Astrocyte of the hippocampus (primary cell): ENCODE measurements at regions not wholly inside any gene's neighbourhood (a gene's known extent, or its start where the extent isn't known, plus 50 kb on each side); places are given as distances from the start of the nearest gene placed in this dataset.

Experiments used
- DNase-seq: peaks from one replicate; pipeline ENCODE4 v3.0.0; 2011; ENCODE audit warnings: low read depth, low spot score

DNA sequence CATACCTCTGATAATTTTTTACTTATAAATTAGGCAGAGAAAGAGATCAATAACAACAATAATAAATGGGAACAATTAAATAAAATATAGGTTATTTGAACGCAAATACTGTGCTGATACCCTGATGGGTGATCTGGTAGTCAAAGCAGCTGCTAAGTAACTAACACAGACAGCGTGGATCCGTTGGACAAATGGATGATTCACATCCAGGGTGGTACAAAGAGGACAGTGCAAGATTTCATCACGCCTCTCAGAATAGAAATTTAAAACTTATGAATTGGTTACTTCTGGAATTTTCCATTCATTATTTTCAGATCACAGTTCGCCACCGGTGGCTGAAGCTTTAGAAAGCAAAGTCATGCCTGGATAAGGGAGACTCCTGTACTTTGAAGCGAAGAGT is 1066.0 kb upstream of the ADGRL3 start:
- DNase-seq, result no peak

DNA sequence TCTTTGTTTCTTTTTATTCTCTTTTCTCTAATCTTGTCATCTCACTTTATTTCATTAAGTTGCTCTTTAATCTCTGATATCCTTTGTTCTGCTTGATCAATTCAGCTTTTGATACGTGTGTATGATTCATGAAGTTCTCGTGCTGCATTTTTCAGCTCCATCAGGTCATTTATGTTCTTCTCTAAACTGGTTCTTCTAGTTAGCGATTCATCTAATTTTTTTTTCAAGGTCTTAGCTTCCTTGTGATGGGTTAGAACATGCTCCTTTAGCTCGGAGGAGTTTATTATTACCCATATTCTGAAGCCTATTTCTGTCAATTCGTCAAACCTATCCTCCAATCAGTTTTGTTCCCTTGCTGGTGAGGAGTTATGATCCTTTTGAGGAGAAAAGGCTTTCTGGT is 1045.0 kb upstream of the ADGRL3 start:
- DNase-seq, result no peak

DNA sequence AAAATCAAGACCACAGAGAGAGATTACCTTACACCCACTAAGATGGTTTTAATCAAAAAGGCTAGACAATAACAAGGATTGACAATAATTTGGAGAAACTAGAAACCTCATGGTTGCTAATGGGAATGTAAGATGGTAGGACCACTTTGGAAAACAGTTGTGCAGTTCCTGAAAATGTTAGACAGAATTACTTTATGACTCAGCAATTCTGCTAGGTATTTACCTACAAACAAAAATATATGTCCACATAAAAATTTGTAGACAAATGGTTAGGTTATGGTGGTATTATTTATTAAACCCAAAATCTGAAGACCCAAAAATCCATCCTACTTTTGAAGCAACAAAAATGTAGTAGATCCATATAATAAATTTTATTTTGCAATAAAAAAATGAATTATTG is 1027.0 kb upstream of the ADGRL3 start:
- DNase-seq, result no peak

GRCh38 chr4:60173718-60174117 is 1026.4 kb upstream of the ADGRL3 start:
- no peak for DNase-seq

DNA sequence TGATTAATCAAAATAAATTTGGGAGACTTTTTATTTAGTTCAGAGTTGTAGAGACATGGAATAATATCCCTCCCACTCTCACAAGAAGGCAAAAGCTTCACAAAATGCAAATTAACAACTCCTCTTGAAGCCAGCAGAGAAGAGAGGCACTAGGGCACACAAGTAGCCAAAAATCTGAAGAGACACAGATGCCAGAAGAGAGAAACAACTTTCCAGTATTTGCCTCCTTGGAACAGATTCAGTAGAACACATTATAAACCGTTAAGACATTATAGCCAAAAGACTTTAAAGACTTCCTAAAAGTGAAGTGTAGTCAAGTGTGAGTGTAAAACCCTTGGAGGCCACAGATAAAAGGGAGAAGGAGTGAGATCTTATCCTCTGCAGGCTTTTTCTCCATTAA is 1024.9 kb upstream of the ADGRL3 start:
- DNase-seq, result no peak

DNA sequence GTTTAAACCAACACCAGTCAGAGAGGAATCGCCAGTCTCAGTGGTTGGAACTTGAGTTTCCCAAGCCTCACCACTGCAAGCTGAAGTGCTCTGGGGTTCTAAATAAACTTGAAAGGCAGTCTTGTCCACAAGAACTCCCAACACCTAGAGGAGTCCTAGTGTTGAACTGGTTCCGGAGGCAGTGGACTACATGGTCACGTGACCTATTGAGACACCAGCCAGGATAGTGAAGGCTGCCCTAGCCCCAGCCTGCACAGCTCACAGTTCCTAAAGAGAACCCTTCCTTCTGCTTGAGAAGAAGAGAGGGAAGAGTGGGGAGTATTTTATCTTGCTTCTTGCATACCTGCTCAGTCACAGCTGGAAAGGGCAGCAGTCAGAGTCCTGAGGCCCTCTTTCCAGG is 1012.7 kb upstream of the ADGRL3 start:
- no peak for DNase-seq

DNA sequence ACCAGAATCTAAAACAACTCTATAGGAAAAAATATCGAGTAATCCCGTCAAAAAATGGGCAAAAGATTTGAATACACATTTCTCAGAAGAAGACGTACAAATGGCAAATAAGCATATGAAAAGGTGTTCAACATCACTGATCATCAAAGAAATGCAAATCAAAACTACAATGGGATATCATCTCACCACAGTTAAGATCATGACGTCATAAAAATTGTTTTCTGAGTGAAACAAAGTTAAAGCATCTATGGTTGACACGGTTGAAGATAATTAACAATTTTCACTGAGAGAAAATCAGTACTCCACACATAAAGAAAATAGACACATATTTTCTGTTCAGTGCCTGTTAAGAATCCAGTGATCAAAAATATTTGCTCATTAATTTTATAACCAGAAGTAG is 1010.8 kb upstream of the ADGRL3 start:
- no peak for DNase-seq

DNA sequence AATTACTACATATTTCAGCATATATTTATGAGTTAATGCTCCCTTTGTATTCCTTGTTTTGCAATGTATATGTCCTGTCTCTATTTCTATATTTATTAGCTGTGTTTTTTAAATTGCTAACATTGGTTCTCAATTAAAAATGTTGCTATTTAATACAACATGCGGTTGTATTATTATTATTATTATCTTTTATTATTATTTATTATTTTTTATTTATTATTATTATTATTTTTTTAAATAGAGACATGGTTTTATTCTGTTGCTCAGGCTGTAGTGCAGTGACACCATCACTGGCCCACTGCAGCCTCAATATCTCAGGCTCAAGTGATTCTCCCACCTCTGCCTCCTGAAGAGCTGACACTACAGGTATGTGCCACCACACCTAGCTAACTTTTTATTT is 1005.9 kb upstream of the ADGRL3 start:
- no peak for DNase-seq

- no peak for DNase-seq
Observed at GRCh38 chr4:60195256-60195655, 1004.9 kb upstream of the ADGRL3 start.

DNA sequence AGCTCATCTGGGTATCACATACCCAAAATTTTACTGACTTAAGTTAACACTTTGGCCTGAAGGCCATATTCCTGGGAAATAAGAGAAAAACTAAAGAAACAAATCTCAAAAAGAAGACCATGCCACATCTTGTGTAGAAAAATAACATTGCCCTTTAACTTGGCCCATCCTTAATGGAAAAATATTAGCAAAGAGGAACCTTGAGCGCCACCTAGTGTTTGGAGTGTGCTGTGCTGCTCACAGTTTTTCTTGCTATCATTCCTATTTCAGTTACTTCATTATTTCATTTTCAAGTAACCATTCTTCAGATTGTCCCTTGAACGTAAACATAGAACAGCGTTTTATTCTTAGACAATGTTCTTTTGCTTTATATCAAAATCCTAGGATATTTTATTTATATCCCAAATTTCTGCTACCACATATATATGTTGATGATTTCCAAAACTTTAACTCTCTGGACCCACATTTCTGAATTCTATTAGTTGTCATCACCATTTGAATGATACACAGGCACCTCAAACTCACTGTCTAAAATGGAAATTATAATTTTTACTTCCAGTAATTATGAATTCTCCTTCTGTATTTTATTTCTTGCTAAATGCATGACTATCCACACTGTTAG is 999.0 kb upstream of the ADGRL3 start:
- peak; percentile 74 for DNase-seq

- no peak for DNase-seq
Observed at GRCh38 chr4:60209588-60209987, 990.5 kb upstream of the ADGRL3 start.

DNA sequence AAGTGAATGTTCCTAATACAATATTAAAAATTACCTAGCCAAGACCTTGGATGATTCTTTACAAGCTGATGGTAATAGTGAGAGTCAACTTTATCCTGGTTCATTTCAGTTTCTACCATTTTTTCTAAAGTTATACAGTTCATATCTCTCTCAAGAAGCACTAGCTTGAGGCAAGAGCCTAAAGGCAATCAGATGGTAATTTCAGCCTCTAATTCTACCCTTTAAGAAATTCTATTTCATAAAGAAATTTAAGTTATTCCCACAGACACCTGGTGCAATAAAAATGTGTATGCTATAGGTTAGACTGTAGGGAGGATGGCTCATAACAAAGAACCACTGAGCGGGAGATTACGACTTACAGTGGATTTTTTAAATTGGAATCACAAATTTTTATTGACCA is 984.2 kb upstream of the ADGRL3 start:
- DNase-seq, result no peak

GRCh38 chr4:60216752-60217151 is 983.4 kb upstream of the ADGRL3 start:
- peak; percentile 2 for DNase-seq

DNA sequence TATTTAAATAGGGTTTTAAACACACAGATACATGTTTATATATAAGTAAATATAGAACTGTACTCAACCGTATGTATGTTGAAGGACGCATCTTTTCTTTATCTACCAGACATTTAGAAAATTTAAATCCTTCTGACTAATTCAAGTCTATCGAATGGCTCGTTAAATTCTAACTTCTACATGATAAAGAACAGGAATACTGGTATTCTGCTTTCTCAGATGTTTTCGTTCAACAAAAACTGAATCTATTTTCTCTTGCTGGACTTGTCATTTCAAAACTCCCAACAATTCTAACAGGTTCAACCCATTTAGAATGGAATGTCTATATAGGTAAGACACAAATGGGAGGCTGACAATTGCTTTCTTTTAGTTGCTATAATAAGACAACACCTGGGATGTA is 978.3 kb upstream of the ADGRL3 start:
- no peak for DNase-seq

DNA sequence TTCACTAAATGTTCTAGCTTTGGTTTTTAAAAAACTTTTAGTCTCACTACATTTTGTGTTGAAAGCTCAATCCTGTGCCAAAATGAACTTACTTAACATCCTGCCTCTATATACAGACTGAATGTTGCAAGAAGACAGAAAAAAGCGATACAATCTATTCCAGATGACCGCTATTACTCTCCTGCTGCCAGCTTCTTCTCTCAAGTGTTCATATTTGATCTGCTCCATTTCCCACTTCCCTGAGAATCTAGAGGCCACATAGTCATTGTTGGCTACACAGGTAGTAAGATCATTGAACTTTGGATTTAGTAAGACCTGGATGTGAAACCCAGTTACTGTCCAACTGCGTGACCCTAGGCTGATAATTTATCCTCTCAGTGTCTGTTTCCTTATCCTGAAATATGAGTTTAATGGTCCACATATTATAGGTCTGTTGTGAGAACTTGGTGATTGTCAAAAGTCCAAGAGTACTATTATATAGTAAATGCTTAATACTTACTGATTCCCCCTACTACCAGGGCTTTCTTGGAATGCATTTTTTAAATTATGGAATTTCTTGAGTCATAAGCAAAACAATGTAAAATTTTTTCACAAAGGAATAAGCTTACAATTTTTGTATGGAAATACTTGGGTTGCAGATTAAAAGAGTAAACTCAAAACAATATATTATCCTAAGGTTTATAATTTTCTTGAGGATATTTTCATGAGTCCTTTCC is 976.8 kb upstream of the ADGRL3 start:
- DNase-seq, result no peak

GRCh38 chr4:60241866-60242265 is 958.3 kb upstream of the ADGRL3 start:
- DNase-seq, result no peak

DNA sequence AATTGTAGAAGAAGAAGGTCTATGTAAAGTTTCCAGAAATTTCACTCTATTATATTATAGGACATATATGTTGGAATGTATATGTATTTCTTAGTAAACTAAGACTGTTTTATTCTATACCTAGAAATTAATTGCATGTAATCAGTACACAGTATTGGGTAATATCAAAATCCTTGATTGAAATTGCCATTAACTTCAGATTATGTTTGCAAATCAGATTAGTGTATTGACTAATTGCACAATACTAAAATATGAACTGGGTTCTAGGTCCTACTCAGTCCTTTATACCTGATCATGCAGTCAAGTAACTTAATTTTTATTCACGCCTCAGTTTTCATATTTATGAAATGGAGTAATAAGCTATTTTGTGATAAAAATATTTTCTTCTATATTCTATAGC is 950.3 kb upstream of the ADGRL3 start:
- no peak for DNase-seq

- no peak for DNase-seq
Observed at GRCh38 chr4:60250657-60251056, 949.5 kb upstream of the ADGRL3 start.

DNA sequence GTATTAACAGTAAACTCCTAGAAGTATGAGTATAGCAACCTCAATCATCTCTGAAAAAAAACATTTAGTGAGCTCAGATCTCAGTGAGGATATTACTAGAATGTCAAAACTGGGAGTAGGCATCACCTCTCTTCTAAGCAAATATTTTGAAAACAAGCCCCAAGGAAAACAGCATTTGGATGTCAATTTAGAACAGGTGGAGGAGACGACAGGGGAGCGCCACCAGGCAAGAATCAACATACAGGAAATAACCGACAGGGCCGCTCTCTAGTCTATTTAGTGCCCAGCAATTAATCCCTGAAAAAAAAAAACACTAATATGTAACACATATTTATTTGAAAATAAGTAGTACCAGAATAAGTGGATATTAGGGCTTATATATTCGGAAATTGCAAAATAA is 940.3 kb upstream of the ADGRL3 start:
- DNase-seq, result no peak

GRCh38 chr4:60266505-60266904 is 933.6 kb upstream of the ADGRL3 start:
- DNase-seq, result no peak

DNA sequence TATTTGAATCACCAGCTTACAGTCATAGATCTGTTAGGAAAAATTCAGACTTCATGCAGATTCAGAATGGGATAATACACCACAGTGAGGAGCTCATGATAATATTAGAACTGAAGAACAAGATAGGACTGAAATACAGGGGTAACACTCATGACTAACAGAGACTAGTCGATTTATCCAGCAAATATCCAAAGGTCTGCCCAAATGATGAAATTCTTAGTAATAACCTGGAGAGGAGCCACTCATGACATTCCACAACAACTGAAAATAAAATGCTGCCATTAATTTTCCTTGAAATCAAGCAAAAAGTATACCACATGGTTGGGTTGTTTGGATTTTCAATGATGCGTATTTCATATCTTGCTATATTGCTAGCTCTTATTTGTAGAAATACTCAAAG is 903.7 kb upstream of the ADGRL3 start:
- no peak for DNase-seq

GRCh38 chr4:60313611-60314178 is 886.4 kb upstream of the ADGRL3 start:
- DNase-seq, result peak; percentile 40

GRCh38 chr4:60314416-60314815 is 885.7 kb upstream of the ADGRL3 start:
- DNase-seq, result peak; percentile 22
